ENCODE measurements at regions not wholly inside any gene's neighbourhood (a gene's known extent, or its start where the extent isn't known, plus 50 kb on each side); places are given as distances from the start of the nearest gene placed in this dataset.

GRCh38 chr13:107562203-107562602 is 653.1 kb downstream of the LIG4 start:
- ChIA-PET CTCF (no interaction called here), POLR2A (no interaction called here)
- Mint-ChIP-seq H3K27me3 (ENCODE audit: insufficient read depth, unreplicated experiment) (peaks cover 7% of the 10 kb centered on the region), H3K4me3 (ENCODE audit: unreplicated experiment) (no peak overlapping the region), H3K4me1 (ENCODE audit: low read depth, unreplicated experiment) (no peaks in the 10 kb centered on the region), H3K9me3 (ENCODE audit: unreplicated experiment) (no peaks in the 10 kb centered on the region), H3K27ac (ENCODE audit: unreplicated experiment) (no peak overlapping the region), H3K36me3 (ENCODE audit: insufficient read depth, unreplicated experiment) (no peaks in the 10 kb centered on the region)
- no peaks in the 10 kb centered on the region for H3K36me3 ChIP-seq (ENCODE audit: control insufficient read depth, insufficient read depth, low read length)
- intact Hi-C loops (cut with micrococcal nuclease; ENCODE audit: unreplicated experiment) = no loop called here
- H3K9me3 ChIP-seq = no peaks in the 10 kb centered on the region
- no peak for TF ChIP-seq CTCF (IDR thresholded peaks at IDR 0.05; ENCODE audit: insufficient read depth in 1 of 2, low read depth in 1 of 2, low read length in 1 of 2, severe bottlenecking in 1 of 2, unreplicated experiment in 1 of 2)
- DNase-seq = no peak
- no TSS peak for BruUV-seq (replicated peaks)
- no peaks in the 10 kb centered on the region for H3K4me1 ChIP-seq
- no peak overlapping the region for H3K4me3 ChIP-seq (ENCODE audit: low read depth, low read length)
- no peaks in the 10 kb centered on the region for H3K27me3 ChIP-seq (replicated peaks; ENCODE audit: control insufficient read depth, insufficient read depth, low read length)

GRCh38 chr13:107554460-107554859 is 660.9 kb downstream of the LIG4 start:
- H3K4me3 Mint-ChIP-seq (ENCODE audit: unreplicated experiment) = no peak overlapping the region
- no peak for DNase-seq
- H3K4me1 Mint-ChIP-seq (ENCODE audit: low read depth, unreplicated experiment) = no peaks in the 10 kb centered on the region
- peaks cover 3% of the 10 kb centered on the region for H3K27me3 Mint-ChIP-seq (ENCODE audit: insufficient read depth, unreplicated experiment)
- Histone ChIP-seq H3K27me3 (replicated peaks; ENCODE audit: control insufficient read depth, insufficient read depth, low read length) (no peaks in the 10 kb centered on the region), H3K9me3 (no peaks in the 10 kb centered on the region), H3K36me3 (ENCODE audit: control insufficient read depth, insufficient read depth, low read length) (no peaks in the 10 kb centered on the region), H3K4me3 (ENCODE audit: low read depth, low read length) (no peak overlapping the region), H3K4me1 (no peaks in the 10 kb centered on the region)
- intact Hi-C loops (cut with micrococcal nuclease; ENCODE audit: unreplicated experiment) = loop anchor here (5.0 kb wide), 1 partner anchor 342 kb away; no protein-coding TSS in a partner anchor
- no TSS peak for BruUV-seq (replicated peaks)
- no peaks in the 10 kb centered on the region for H3K9me3 Mint-ChIP-seq (ENCODE audit: unreplicated experiment)
- ChIA-PET CTCF (no interaction called here), POLR2A (no interaction called here)
- no peaks in the 10 kb centered on the region for H3K36me3 Mint-ChIP-seq (ENCODE audit: insufficient read depth, unreplicated experiment)
- no peak overlapping the region for H3K27ac Mint-ChIP-seq (ENCODE audit: unreplicated experiment)
- TF ChIP-seq CTCF (IDR thresholded peaks at IDR 0.05; ENCODE audit: insufficient read depth in 1 of 2, low read depth in 1 of 2, low read length in 1 of 2, severe bottlenecking in 1 of 2, unreplicated experiment in 1 of 2) = no peak

GRCh38 chr13:107553838-107554237 is 661.5 kb downstream of the LIG4 start:
- H3K4me3 Mint-ChIP-seq (ENCODE audit: unreplicated experiment) = no peak overlapping the region

More at GRCh38 chr13:107553838-107554237, 661.5 kb downstream of the LIG4 start:
- H3K4me1 ChIP-seq = no peaks in the 10 kb centered on the region
- intact Hi-C loops (cut with micrococcal nuclease; ENCODE audit: unreplicated experiment) = loop anchor here (5.0 kb wide), 1 partner anchor 342 kb away; no protein-coding TSS in a partner anchor
- ChIA-PET CTCF (no interaction called here), POLR2A (no interaction called here)
- H3K9me3 Mint-ChIP-seq (ENCODE audit: unreplicated experiment) = no peaks in the 10 kb centered on the region
- H3K27me3 ChIP-seq (replicated peaks; ENCODE audit: control insufficient read depth, insufficient read depth, low read length) = no peaks in the 10 kb centered on the region
- H3K27me3 Mint-ChIP-seq (ENCODE audit: insufficient read depth, unreplicated experiment) = peaks cover 3% of the 10 kb centered on the region
- BruUV-seq (replicated peaks) = no TSS peak
- H3K36me3 ChIP-seq (ENCODE audit: control insufficient read depth, insufficient read depth, low read length) = no peaks in the 10 kb centered on the region
- H3K27ac Mint-ChIP-seq (ENCODE audit: unreplicated experiment) = no peak overlapping the region
- no peak for TF ChIP-seq CTCF (IDR thresholded peaks at IDR 0.05; ENCODE audit: insufficient read depth in 1 of 2, low read depth in 1 of 2, low read length in 1 of 2, severe bottlenecking in 1 of 2, unreplicated experiment in 1 of 2)
- no peaks in the 10 kb centered on the region for H3K9me3 ChIP-seq
- no peaks in the 10 kb centered on the region for H3K4me1 Mint-ChIP-seq (ENCODE audit: low read depth, unreplicated experiment)
- H3K36me3 Mint-ChIP-seq (ENCODE audit: insufficient read depth, unreplicated experiment) = no peaks in the 10 kb centered on the region
- no peak for DNase-seq
- no peak overlapping the region for H3K4me3 ChIP-seq (ENCODE audit: low read depth, low read length)
